Neural cell (in vitro differentiated cells): ENCODE measurements at regions not wholly inside any gene's neighbourhood (a gene's known extent, or its start where the extent isn't known, plus 50 kb on each side); places are given as distances from the start of the nearest gene placed in this dataset.
"Not testable (repeated sequence)": the region's sequence is repeated elsewhere in the genome, so short reads cannot be mapped to it uniquely, and the experiment has no call there.

Experiments used
- H2AFZ ChIP-seq: fragments of 200-600, 300-800 bp; sonication (generic), shearing (Covaris generic); 2 replicates; pipeline ENCODE4 v1.6.0; 2014; ENCODE audit warnings: low read depth, mild to moderate bottlenecking, antibody characterized with exemption, low read length, moderate library complexity
- H3F3A ChIP-seq: fragments of 200-600 bp; shearing (Covaris generic); 2 replicates; pipeline ENCODE4 v1.6.1; 2016; ENCODE audit warnings: mild to moderate bottlenecking, moderate library complexity, mixed read lengths, antibody characterized with exemption, low read length; ENCODE audit not compliant: insufficient read depth, poor library complexity, severe bottlenecking
- H3K27ac ChIP-seq: fragments of 200-600, 300-800 bp; sonication (generic), shearing (Covaris generic); 2 replicates; pipeline ENCODE4 v1.5.1; 2014; ENCODE audit warnings: mild to moderate bottlenecking, low read length, moderate library complexity
- H3K27me3 ChIP-seq: fragments of 300-800, 200-600 bp; sonication (generic), shearing (Covaris generic); 2 replicates; pipeline ENCODE4 v1.6.0; 2014; ENCODE audit warnings: mild to moderate bottlenecking, low read depth, low read length, moderate library complexity; ENCODE audit not compliant: insufficient read depth
- H3K36me3 ChIP-seq: fragments of 300-800, 200-600 bp; sonication (generic), shearing (Covaris generic); 2 replicates; pipeline ENCODE4 v1.5.1; 2014; ENCODE audit warnings: mild to moderate bottlenecking, antibody characterized with exemption, low read length, moderate library complexity; ENCODE audit not compliant: insufficient read depth
- H3K4me2 ChIP-seq: fragments of 300-800, 200-600 bp; sonication (generic), shearing (Covaris generic); 2 replicates; pipeline ENCODE4 v1.6.0; 2014; ENCODE audit warnings: mild to moderate bottlenecking, low read length
- H3K4me3 ChIP-seq: fragments of 300-800, 200-600 bp; sonication (generic), shearing (Covaris generic); 2 replicates; pipeline ENCODE4 v1.5.1; 2014; ENCODE audit warnings: mild to moderate bottlenecking, low read length, moderate library complexity
- H3K79me2 ChIP-seq: fragments of 200-600 bp; shearing (Covaris generic); replicated peaks from 2 replicates; pipeline ENCODE4 v1.6.0; 2014; ENCODE audit warnings: mild to moderate bottlenecking, low read length, moderate library complexity; ENCODE audit not compliant: insufficient read depth
- H3K9ac ChIP-seq: fragments of 300-800, 200-600 bp; sonication (generic), shearing (Covaris generic); 2 replicates; pipeline ENCODE4 v1.6.1; 2016; ENCODE audit warnings: mild to moderate bottlenecking, low read length, mixed read lengths
- H3K9me2 ChIP-seq: fragments of 200-600 bp; shearing (Covaris generic); 2 replicates; pipeline ENCODE4 v1.6.1; 2016; ENCODE audit warnings: mild to moderate bottlenecking, low read length, mixed read lengths; ENCODE audit not compliant: insufficient read depth
- H3K9me3 ChIP-seq: fragments of 200-600, 300-800 bp; sonication (generic), shearing (Covaris generic); 2 replicates; pipeline ENCODE4 v1.6.1; 2016; ENCODE audit warnings: mild to moderate bottlenecking, mixed run types, low read length, moderate library complexity, mixed read lengths
- H4K20me1 ChIP-seq: fragments of 200-600 bp; shearing (Covaris generic); 2 replicates; pipeline ENCODE4 v1.6.1; 2016; ENCODE audit warnings: mild to moderate bottlenecking, mixed run types; ENCODE audit not compliant: insufficient read depth
- EP300 ChIP-seq: fragments of 450-650 bp; conservative IDR thresholded peaks from 2 replicates; pipeline ENCODE4 v1.6.1; 2014; ENCODE audit warnings: antibody characterized with exemption, mild to moderate bottlenecking, moderate library complexity; ENCODE audit not compliant: poor library complexity, severe bottlenecking
- EZH2 ChIP-seq: fragments of 200-600, 300-800 bp; shearing (Covaris generic), sonication (generic); IDR thresholded peaks from 2 replicates; pipeline ENCODE4 v1.6.1; 2014; ENCODE audit warnings: antibody characterized with exemption, low read length, borderline replicate concordance, mild to moderate bottlenecking; ENCODE audit not compliant: insufficient read depth, poor library complexity, severe bottlenecking
- POLR2AphosphoS5 ChIP-seq: IDR thresholded peaks from 2 replicates; pipeline ENCODE4 v1.6.1; 2012
- SMC3 ChIP-seq: fragments of 450-650 bp; conservative IDR thresholded peaks from 2 replicates; pipeline ENCODE4 v1.6.1; 2014; ENCODE audit warnings: antibody characterized with exemption, mild to moderate bottlenecking, moderate library complexity; ENCODE audit not compliant: poor library complexity
- TAF1 ChIP-seq: IDR thresholded peaks from 2 replicates; pipeline ENCODE4 v1.6.1; 2012; ENCODE audit warnings: low read depth
- TF ChIP-seq, protein P1 (sequence below): fragments of 450-650 bp; IDR thresholded peaks from 2 replicates; pipeline ENCODE4 v1.5.1; 2014; ENCODE audit warnings: antibody characterized with exemption, mild to moderate bottlenecking, moderate library complexity; ENCODE audit not compliant: poor library complexity, severe bottlenecking
- TF ChIP-seq, protein P2 (sequence below): IDR thresholded peaks from 2 replicates; pipeline ENCODE4 v1.6.1; 2012; ENCODE audit warnings: borderline replicate concordance

DNA sequence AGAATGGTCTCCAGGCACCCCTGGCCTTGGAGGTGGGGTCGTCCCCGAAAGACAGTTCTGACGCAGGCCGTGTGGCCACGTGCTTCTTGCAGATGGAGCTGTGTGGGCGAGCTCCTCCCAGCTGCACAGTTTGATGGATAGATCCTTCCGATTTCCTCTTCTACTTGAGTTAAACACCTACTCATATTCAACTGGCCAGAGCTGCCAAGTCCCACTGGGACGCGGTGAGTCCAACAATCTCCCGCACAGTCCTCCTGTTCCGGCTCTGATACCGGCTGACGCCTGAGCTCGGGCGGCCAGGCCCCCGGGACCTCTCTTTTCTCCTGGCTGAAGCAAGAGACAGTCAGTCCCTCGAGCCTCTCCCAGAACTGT lies 57.9 kb upstream of the DACT2 start:
- Histone ChIP-seq H2AFZ (no peak overlapping the region), H3K4me2 (no peak overlapping the region), H3K27ac (no peak overlapping the region), H3K27me3 (no peaks in the 10 kb centered on the region), H3F3A (no peaks in the 10 kb centered on the region), H3K9ac (no peak overlapping the region), H3K9me2 (no peaks in the 10 kb centered on the region), H4K20me1 (no peaks in the 10 kb centered on the region), H3K4me3 (no peak overlapping the region), H3K79me2 (no peaks in the 10 kb centered on the region), H3K36me3 (no peaks in the 10 kb centered on the region), H3K9me3 (no peaks in the 10 kb centered on the region)
- TF ChIP-seq POLR2AphosphoS5 (no peak), EZH2 (no peak), TAF1 (no peak), EP300 (no peak), SMC3 (no peak)
- TF ChIP-seq, protein P1, sequence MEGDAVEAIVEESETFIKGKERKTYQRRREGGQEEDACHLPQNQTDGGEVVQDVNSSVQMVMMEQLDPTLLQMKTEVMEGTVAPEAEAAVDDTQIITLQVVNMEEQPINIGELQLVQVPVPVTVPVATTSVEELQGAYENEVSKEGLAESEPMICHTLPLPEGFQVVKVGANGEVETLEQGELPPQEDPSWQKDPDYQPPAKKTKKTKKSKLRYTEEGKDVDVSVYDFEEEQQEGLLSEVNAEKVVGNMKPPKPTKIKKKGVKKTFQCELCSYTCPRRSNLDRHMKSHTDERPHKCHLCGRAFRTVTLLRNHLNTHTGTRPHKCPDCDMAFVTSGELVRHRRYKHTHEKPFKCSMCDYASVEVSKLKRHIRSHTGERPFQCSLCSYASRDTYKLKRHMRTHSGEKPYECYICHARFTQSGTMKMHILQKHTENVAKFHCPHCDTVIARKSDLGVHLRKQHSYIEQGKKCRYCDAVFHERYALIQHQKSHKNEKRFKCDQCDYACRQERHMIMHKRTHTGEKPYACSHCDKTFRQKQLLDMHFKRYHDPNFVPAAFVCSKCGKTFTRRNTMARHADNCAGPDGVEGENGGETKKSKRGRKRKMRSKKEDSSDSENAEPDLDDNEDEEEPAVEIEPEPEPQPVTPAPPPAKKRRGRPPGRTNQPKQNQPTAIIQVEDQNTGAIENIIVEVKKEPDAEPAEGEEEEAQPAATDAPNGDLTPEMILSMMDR: no peak
- TF ChIP-seq, protein P2, sequence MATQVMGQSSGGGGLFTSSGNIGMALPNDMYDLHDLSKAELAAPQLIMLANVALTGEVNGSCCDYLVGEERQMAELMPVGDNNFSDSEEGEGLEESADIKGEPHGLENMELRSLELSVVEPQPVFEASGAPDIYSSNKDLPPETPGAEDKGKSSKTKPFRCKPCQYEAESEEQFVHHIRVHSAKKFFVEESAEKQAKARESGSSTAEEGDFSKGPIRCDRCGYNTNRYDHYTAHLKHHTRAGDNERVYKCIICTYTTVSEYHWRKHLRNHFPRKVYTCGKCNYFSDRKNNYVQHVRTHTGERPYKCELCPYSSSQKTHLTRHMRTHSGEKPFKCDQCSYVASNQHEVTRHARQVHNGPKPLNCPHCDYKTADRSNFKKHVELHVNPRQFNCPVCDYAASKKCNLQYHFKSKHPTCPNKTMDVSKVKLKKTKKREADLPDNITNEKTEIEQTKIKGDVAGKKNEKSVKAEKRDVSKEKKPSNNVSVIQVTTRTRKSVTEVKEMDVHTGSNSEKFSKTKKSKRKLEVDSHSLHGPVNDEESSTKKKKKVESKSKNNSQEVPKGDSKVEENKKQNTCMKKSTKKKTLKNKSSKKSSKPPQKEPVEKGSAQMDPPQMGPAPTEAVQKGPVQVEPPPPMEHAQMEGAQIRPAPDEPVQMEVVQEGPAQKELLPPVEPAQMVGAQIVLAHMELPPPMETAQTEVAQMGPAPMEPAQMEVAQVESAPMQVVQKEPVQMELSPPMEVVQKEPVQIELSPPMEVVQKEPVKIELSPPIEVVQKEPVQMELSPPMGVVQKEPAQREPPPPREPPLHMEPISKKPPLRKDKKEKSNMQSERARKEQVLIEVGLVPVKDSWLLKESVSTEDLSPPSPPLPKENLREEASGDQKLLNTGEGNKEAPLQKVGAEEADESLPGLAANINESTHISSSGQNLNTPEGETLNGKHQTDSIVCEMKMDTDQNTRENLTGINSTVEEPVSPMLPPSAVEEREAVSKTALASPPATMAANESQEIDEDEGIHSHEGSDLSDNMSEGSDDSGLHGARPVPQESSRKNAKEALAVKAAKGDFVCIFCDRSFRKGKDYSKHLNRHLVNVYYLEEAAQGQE: no peak

DNA sequence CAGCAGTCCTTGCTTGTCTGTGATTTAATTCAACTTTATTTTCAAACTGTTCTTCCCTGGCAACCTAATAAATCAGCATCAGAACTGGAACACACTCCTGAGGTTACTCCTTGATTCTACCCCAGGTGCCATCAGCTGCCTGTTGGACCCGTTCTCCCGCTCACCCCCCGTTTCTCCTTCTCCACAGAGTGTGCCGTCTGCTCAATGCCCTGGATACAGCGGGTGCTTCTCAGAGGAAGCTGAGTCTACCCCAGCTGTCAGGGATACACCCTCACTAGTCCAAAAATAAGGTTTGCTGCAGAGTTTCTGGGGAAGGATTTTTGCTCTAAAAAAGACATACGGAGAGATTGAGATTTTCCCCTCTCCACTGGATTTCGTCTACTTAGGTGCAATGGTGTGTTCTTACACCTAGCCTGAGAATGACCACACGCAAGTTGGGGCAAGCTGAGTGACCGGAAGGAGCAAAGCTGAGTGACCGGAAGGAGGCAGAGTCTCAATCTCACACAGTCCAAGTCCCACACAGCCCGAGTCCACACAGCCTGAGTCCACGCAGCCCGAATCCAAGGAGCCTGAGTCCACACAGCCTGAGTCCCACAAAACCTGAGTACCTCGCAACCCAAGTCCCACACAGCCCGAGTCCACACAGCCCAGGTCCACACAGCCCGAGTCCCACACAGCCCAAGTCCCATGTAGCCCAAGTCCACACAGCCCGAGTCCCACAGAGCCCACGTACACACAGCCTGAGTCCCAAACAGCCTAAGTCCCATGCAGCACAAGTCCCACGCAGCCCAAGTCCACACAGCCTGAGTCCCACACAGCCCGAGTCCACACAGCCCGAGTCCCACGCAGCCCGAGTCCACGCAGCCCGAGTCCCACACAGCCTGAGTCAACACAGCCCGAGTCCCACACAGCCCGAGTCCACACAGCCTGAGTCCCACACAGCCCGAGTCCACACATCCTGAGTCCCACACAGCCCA lies 58.6 kb upstream of the DACT2 start:
- Histone ChIP-seq H3K4me3 (no peak overlapping the region), H3K27ac (no peak overlapping the region)
- no peak for TF ChIP-seq POLR2AphosphoS5
- TF ChIP-seq, protein P2: no peak

DNA sequence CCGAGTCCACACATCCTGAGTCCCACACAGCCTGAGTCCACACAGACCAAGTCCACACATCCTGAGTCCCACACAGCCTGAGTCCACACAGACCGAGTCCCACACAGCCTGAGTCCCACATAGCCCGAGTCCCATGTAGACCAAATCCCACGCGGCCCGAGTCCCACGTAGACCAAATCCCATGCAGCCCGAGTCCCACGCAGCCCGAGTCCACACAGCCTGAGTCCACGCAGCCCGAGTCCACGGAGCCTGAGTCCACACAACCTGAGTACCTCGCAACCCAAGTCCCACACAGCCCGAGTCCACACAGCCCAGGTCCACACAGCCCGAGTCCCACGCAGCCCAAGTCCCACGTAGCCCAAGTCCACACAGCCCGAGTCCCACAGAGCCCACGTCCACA lies 60.0 kb upstream of the DACT2 start:
- not testable (repeated sequence) for H3K27ac ChIP-seq, H3K36me3 ChIP-seq, H3K4me2 ChIP-seq, H3K4me3 ChIP-seq, H3K27me3 ChIP-seq, H3K9me2 ChIP-seq, H3F3A ChIP-seq, H4K20me1 ChIP-seq, H3K9me3 ChIP-seq, H2AFZ ChIP-seq, H3K9ac ChIP-seq, H3K79me2 ChIP-seq

More for the DNA sequence above, 58.6 kb upstream of the DACT2 start:
- H3K4me2 ChIP-seq: no peak overlapping the region
- H2AFZ ChIP-seq: no peak overlapping the region
- no peaks in the 10 kb centered on the region for H3F3A ChIP-seq
- no peaks in the 10 kb centered on the region for H3K27me3 ChIP-seq
- H4K20me1 ChIP-seq: no peaks in the 10 kb centered on the region
- no peaks in the 10 kb centered on the region for H3K36me3 ChIP-seq
- no peaks in the 10 kb centered on the region for H3K79me2 ChIP-seq
- no peak overlapping the region for H3K9ac ChIP-seq
- H3K9me2 ChIP-seq: no peaks in the 10 kb centered on the region
- H3K9me3 ChIP-seq: no peaks in the 10 kb centered on the region

DNA sequence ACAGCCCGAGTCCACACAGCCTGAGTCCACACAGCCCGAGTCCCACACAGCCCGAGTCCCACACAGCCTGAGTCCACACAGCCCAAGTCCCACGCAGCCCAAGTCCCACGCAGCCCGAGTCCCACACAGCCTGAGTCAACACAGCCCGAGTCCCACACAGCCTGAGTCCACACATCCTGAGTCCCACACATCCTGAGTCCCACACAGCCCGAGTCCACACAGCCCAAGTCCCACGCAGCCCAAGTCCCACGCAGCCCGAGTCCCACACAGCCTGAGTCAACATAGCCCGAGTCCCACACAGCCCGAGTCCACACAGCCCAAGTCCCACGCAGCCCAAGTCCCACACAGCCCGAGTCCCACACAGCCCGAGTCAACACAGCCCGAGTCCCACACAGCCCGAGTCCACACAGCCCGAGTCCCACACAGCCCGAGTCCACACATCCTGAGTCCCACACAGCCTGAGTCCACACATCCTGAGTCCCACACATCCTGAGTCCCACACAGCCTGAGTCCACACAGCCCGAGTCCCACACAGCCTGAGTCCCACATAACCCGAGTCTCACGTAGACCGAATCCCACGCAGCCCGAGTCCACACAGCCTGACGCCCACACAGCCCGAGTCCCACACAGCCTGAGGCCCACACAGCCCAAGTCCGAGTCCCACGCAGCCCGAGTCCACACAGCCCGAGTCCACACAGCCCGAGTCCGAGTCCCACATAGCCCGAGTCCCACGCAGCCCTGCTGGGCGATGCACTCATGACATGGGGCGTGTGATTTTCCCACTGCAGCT lies 60.6 kb upstream of the SMOC2 start:
- not testable (repeated sequence) for H3K4me3 ChIP-seq, H3K27ac ChIP-seq, H3K9ac ChIP-seq, H4K20me1 ChIP-seq, H3K9me2 ChIP-seq, H3K27me3 ChIP-seq, H2AFZ ChIP-seq, H3F3A ChIP-seq, H3K4me2 ChIP-seq, H3K36me3 ChIP-seq, H3K79me2 ChIP-seq, H3K9me3 ChIP-seq
